H9 (cell line): ENCODE measurements at regions not wholly inside any gene's neighbourhood (a gene's known extent, or its start where the extent isn't known, plus 50 kb on each side); places are given as distances from the start of the nearest gene placed in this dataset.

ENCODE experiments used
- DNase-seq: peaks from one replicate; pipeline ENCODE4 v3.0.0-alpha.2; 2017
- H2AFZ ChIP-seq: one replicate; pipeline ENCODE4 v1.6.1; 2013; ENCODE audit warnings: mild to moderate bottlenecking, low read length, control low read depth, moderate library complexity
- H2AK5ac ChIP-seq: 2 replicates; pipeline ENCODE4 v1.6.1; 2013; ENCODE audit warnings: low read length, control low read depth, mixed read lengths; ENCODE audit not compliant: insufficient read length
- H2BK120ac ChIP-seq: one replicate; pipeline ENCODE4 v1.6.1; 2013; ENCODE audit warnings: low read depth, mild to moderate bottlenecking, low read length, control low read depth, inconsistent platforms; ENCODE audit not compliant: poor library complexity, severe bottlenecking
- H2BK12ac ChIP-seq: 2 replicates; pipeline ENCODE4 v1.6.1; 2013; ENCODE audit warnings: low read length, control low read depth, mixed read lengths, low read depth; ENCODE audit not compliant: insufficient read length
- H2BK15ac ChIP-seq: 2 replicates; pipeline ENCODE4 v1.6.1; 2013; ENCODE audit warnings: low read depth, low read length, control low read depth
- H2BK20ac ChIP-seq: one replicate; pipeline ENCODE4 v1.6.1; 2013; ENCODE audit warnings: low read depth, mild to moderate bottlenecking, low read length, control low read depth, inconsistent platforms; ENCODE audit not compliant: poor library complexity, severe bottlenecking
- H2BK5ac ChIP-seq: 2 replicates; pipeline ENCODE4 v1.6.1; 2013; ENCODE audit warnings: low read length, control low read depth, mixed read lengths; ENCODE audit not compliant: insufficient read length
- H3K14ac ChIP-seq: 2 replicates; pipeline ENCODE4 v1.6.1; 2013; ENCODE audit warnings: low read length, control low read depth; ENCODE audit not compliant: insufficient read depth
- H3K18ac ChIP-seq: 2 replicates; pipeline ENCODE4 v1.6.1; 2013; ENCODE audit warnings: low read depth, mild to moderate bottlenecking, mixed read lengths, low read length, control low read depth; ENCODE audit not compliant: insufficient read length
- H3K23ac ChIP-seq: 2 replicates; pipeline ENCODE4 v1.6.1; 2013; ENCODE audit warnings: low read length, control low read depth, mixed read lengths, low read depth; ENCODE audit not compliant: insufficient read length
- H3K23me2 ChIP-seq: 2 replicates; pipeline ENCODE4 v1.6.1; 2013; ENCODE audit warnings: low read depth, mild to moderate bottlenecking, mixed read lengths, low read length, control low read depth; ENCODE audit not compliant: insufficient read length, poor library complexity, severe bottlenecking
- H3K27ac ChIP-seq: 2 replicates; pipeline ENCODE4 v1.5.1; 2013; ENCODE audit warnings: low read length, control low read depth, mixed read lengths, low read depth; ENCODE audit not compliant: insufficient read length
- H3K27me3 ChIP-seq: 2 replicates; pipeline ENCODE4 v1.6.1; 2013; ENCODE audit warnings: low read length, control low read depth, inconsistent platforms; ENCODE audit not compliant: insufficient read depth
- H3K4ac ChIP-seq: 2 replicates; pipeline ENCODE4 v1.6.1; 2013; ENCODE audit warnings: low read depth, mild to moderate bottlenecking, control low read depth, inconsistent platforms, low read length, moderate library complexity
- H3K4me1 ChIP-seq: 2 replicates; pipeline ENCODE4 v1.6.1; 2013; ENCODE audit warnings: low read length, control low read depth, inconsistent platforms; ENCODE audit not compliant: insufficient read depth
- H3K4me2 ChIP-seq: 2 replicates; pipeline ENCODE4 v1.6.1; 2013; ENCODE audit warnings: low read length, control low read depth, mixed read lengths; ENCODE audit not compliant: insufficient read length, insufficient read depth
- H3K56ac ChIP-seq: 2 replicates; pipeline ENCODE4 v1.6.1; 2013; ENCODE audit warnings: low read depth, mild to moderate bottlenecking, mixed read lengths, low read length, control low read depth; ENCODE audit not compliant: insufficient read length
- H3K79me1 ChIP-seq: 2 replicates; pipeline ENCODE4 v1.6.1; 2013; ENCODE audit warnings: low read depth, mild to moderate bottlenecking, moderate library complexity, low read length, control low read depth, inconsistent platforms; ENCODE audit not compliant: insufficient read depth, poor library complexity, severe bottlenecking
- H3K79me2 ChIP-seq: 2 replicates; pipeline ENCODE4 v1.6.1; 2013; ENCODE audit warnings: low read length, control low read depth, inconsistent platforms; ENCODE audit not compliant: insufficient read depth
- H3K9ac ChIP-seq: 2 replicates; pipeline ENCODE4 v1.6.1; 2013; ENCODE audit warnings: low read length, control low read depth, mixed read lengths; ENCODE audit not compliant: insufficient read length; ENCODE audit errors: extremely low read depth
- H3K9me3 ChIP-seq: one replicate; pipeline ENCODE4 v1.6.1; 2013; ENCODE audit warnings: low read depth, low read length, inconsistent platforms; ENCODE audit not compliant: control insufficient read depth
- H3T11ph ChIP-seq: one replicate; pipeline ENCODE4 v1.6.1; 2013; ENCODE audit warnings: mild to moderate bottlenecking, low read length, control low read depth, inconsistent platforms
- H4K20me1 ChIP-seq: one replicate; pipeline ENCODE4 v1.6.1; 2013; ENCODE audit not compliant: control insufficient read depth, insufficient read length, insufficient read depth
- H4K5ac ChIP-seq: 2 replicates; pipeline ENCODE4 v1.6.1; 2013; ENCODE audit warnings: low read depth, mild to moderate bottlenecking, mixed read lengths, low read length, control low read depth; ENCODE audit not compliant: insufficient read length
- H4K8ac ChIP-seq: replicated peaks from 2 replicates; pipeline ENCODE4 v1.6.1; 2013; ENCODE audit warnings: low read length, control low read depth, mixed read lengths, low read depth; ENCODE audit not compliant: insufficient read length
- H4K91ac ChIP-seq: 2 replicates; pipeline ENCODE4 v1.6.1; 2013; ENCODE audit warnings: low read depth, mild to moderate bottlenecking, moderate library complexity, mixed read lengths, low read length, control low read depth; ENCODE audit not compliant: insufficient read length
- H3K27ac Mint-ChIP-seq, 3 experiments: 2 replicates in 2 of 3; 3 replicates in 1 of 3; pipeline ENCODE4 v1.8.0; 2020 to 2021; ENCODE audit warnings: mixed read lengths in 3 of 3, mild to moderate bottlenecking in 1 of 3, moderate library complexity in 1 of 3
- H3K27me3 Mint-ChIP-seq: 2 replicates; pipeline ENCODE4 v1.8.0; 2021; ENCODE audit warnings: low read depth, mild to moderate bottlenecking, moderate library complexity, mixed read lengths
- H3K36me3 Mint-ChIP-seq, 3 experiments: 2 replicates in 2 of 3; 3 replicates in 1 of 3; pipeline ENCODE4 v1.8.0; 2020 to 2021; ENCODE audit warnings: low read depth in 3 of 3, mixed read lengths in 3 of 3; ENCODE audit not compliant: insufficient read depth in 1 of 3
- H3K4me1 Mint-ChIP-seq, 2 experiments: 2 replicates each; pipeline ENCODE4 v1.8.0; 2020; ENCODE audit warnings: mixed read lengths in 2 of 2
- H3K4me3 Mint-ChIP-seq, 2 experiments: 2 replicates in 1 of 2; 3 replicates in 1 of 2; pipeline ENCODE4 v1.8.0; 2020 to 2021; ENCODE audit warnings: mild to moderate bottlenecking in 2 of 2, mixed read lengths in 2 of 2, moderate library complexity in 1 of 2
- H3K9me3 Mint-ChIP-seq, 2 experiments: 2 replicates in 1 of 2; 3 replicates in 1 of 2; pipeline ENCODE4 v1.8.0; 2020; ENCODE audit warnings: mild to moderate bottlenecking in 2 of 2, mixed read lengths in 2 of 2, moderate library complexity in 1 of 2
- CTCF ChIP-seq: fragments of 200-600 bp; sonication (generic); conservative IDR thresholded peaks from 3 replicates; pipeline ENCODE4 v1.8.0; 2021; ENCODE audit warnings: antibody characterized with exemption, mild to moderate bottlenecking
- WGBS: extraction: QIAGEN DNeasy Blood & Tissue Kit; methylation state at CpG from one replicate; pipeline ENCODE4 v1.1.7; 2013; ENCODE audit warnings: missing lambda C conversion rate, low lambda C conversion rate, mixed read lengths; ENCODE audit not compliant: insufficient read length; ENCODE audit errors: extremely low coverage; 5-methylcytosine and 5-hydroxymethylcytosine counted together

- Histone ChIP-seq H3K4me1 (no peaks in the 10 kb centered on the region), H3K79me1 (no peaks in the 10 kb centered on the region), H3K9me3 (no peaks in the 10 kb centered on the region), H4K91ac (no peak overlapping the region), H3K27ac (no peak overlapping the region), H3K27me3 (no peaks in the 10 kb centered on the region), H3K4me2 (no peak overlapping the region), H2AFZ (no peak overlapping the region), H4K5ac (no peak overlapping the region), H3K56ac (no peak overlapping the region), H4K8ac (no peak overlapping the region), H2BK12ac (no peak overlapping the region), H3K4ac (no peak overlapping the region), H3K14ac (no peak overlapping the region), H4K20me1 (no peaks in the 10 kb centered on the region), H3K9ac (no peak overlapping the region), H2AK5ac (no peak overlapping the region), H2BK120ac (no peak overlapping the region), H2BK15ac (no peak overlapping the region), H2BK20ac (no peak overlapping the region), H3K79me2 (no peaks in the 10 kb centered on the region), H3T11ph (no peak overlapping the region), H3K18ac (no peak overlapping the region), H3K23me2 (no peaks in the 10 kb centered on the region), H3K23ac (no peak overlapping the region), H2BK5ac (no peak overlapping the region)
- DNase-seq: no peak
- H3K36me3 Mint-ChIP-seq: peaks cover 0 to 1% (median 0%) of the 10 kb centered on the region in 3 experiments; a peak in 2 of 7 replicates
- peaks cover under 1% of the 10 kb centered on the region in 2 experiments; a peak in 4 of 5 replicates for H3K9me3 Mint-ChIP-seq
- H3K4me3 Mint-ChIP-seq: no peak overlapping the region
- peaks cover 5% of the 10 kb centered on the region; the same call in 1 of the 2 replicates for H3K27me3 Mint-ChIP-seq
- no CpG with 5 or more reads among the region's 10 CpGs for WGBS
- no peak for TF ChIP-seq CTCF
- peak overlapping the region in 1 of 3 experiments; percentile 33; a peak in 2 of 7 replicates for H3K27ac Mint-ChIP-seq
- H3K4me1 Mint-ChIP-seq: peaks cover 3 to 7% of the 10 kb centered on the region in 2 experiments; a peak in 3 of 4 replicates
Observed at GRCh38 chr1:213415691-213416380, 364.8 kb downstream of the RPS6KC1 start.
